HG02798 (cell line): ENCODE measurements at regions not wholly inside any gene's neighbourhood (a gene's known extent, or its start where the extent isn't known, plus 50 kb on each side); places are given as distances from the start of the nearest gene placed in this dataset.
"Not testable (repeated sequence)": the region's sequence is repeated elsewhere in the genome, so short reads cannot be mapped to it uniquely, and the experiment has no call there.

Source experiments
- ATAC-seq: cut with Tn5 transposase; IDR thresholded peaks from one replicate; pipeline ENCODE4 v1.9.1; 2021; ENCODE audit warnings: mild to moderate bottlenecking; ENCODE audit not compliant: unreplicated experiment, poor library complexity

GRCh38 chr7:68185631-68186456, 1189.2 kb downstream of the TYW1 start:
- ATAC-seq: no peak

GRCh38 chr7:68187532-68187931, 1190.9 kb downstream of the TYW1 start:
- ATAC-seq: no peak

- no peak for ATAC-seq
Observed at GRCh38 chr7:68192941-68193340, 1196.3 kb downstream of the TYW1 start.

GRCh38 chr7:68195642-68196041, 1199.0 kb downstream of the TYW1 start:
- ATAC-seq: not testable (repeated sequence)

GRCh38 chr7:68200051-68200670, 1203.5 kb downstream of the TYW1 start:
- no peak for ATAC-seq

- no peak for ATAC-seq
Observed at GRCh38 chr7:68203251-68203650, 1206.6 kb downstream of the TYW1 start.

- no peak for ATAC-seq
Observed at GRCh38 chr7:68205826-68206225, 1209.2 kb downstream of the TYW1 start.

- ATAC-seq: no peak
Observed at GRCh38 chr7:68206946-68207485, 1210.4 kb downstream of the TYW1 start.

GRCh38 chr7:68207676-68208075, 1211.0 kb downstream of the TYW1 start:
- no peak for ATAC-seq

GRCh38 chr7:68209486-68209885, 1212.9 kb downstream of the TYW1 start:
- no peak for ATAC-seq

- ATAC-seq: no peak
Observed at GRCh38 chr7:68213838-68214237, 1217.2 kb downstream of the TYW1 start.

- ATAC-seq: no peak
Observed at GRCh38 chr7:68216051-68216450, 1219.4 kb downstream of the TYW1 start.

- ATAC-seq: no peak
Observed at GRCh38 chr7:68217426-68217825, 1220.8 kb downstream of the TYW1 start.

GRCh38 chr7:68218461-68218860, 1221.8 kb downstream of the TYW1 start:
- ATAC-seq: no peak

- no peak for ATAC-seq
Observed at GRCh38 chr7:68222311-68222710, 1225.7 kb downstream of the TYW1 start.

- no peak for ATAC-seq
Observed at GRCh38 chr7:68224041-68224741, 1227.6 kb downstream of the TYW1 start.

GRCh38 chr7:68231011-68231410, 1234.4 kb downstream of the TYW1 start:
- not testable (repeated sequence) for ATAC-seq

GRCh38 chr7:68235937-68236336, 1239.3 kb downstream of the TYW1 start:
- no peak for ATAC-seq

- no peak for ATAC-seq
Observed at GRCh38 chr7:68238204-68238805, 1241.7 kb downstream of the TYW1 start.

- ATAC-seq: no peak
Observed at GRCh38 chr7:68243128-68243527, 1246.5 kb downstream of the TYW1 start.

- ATAC-seq: no peak
Observed at GRCh38 chr7:68244389-68244788, 1247.8 kb downstream of the TYW1 start.
